Adrenal gland (tissue), 9 donors: ENCODE measurements at regions not wholly inside any gene's neighbourhood (a gene's known extent, or its start where the extent isn't known, plus 50 kb on each side); places are given as distances from the start of the nearest gene placed in this dataset.

Experiments
- DNase-seq, 7 donors: peaks; one replicate each; pipeline ENCODE4 v3.0.0-alpha.2; 2019 to 2020
- H3K27ac ChIP-seq, 5 donors: fragments of 200-600 bp; sonication (generic) in 4 of 5; 1 replicate in 3 of 5; 2 replicates in 2 of 5; pipeline versions ENCODE4 v1.5.1 to v1.8.0; 2016 to 2020; ENCODE audit warnings: mild to moderate bottlenecking in 1 of 5
- H3K27me3 ChIP-seq: fragments of 200-600 bp; 2 replicates; pipeline ENCODE4 v1.8.0; 2021
- H3K36me3 ChIP-seq, 2 donors: fragments of 200-600 bp; replicated peaks in 1 of 2; 1 replicate in 1 of 2; 2 replicates in 1 of 2; pipeline versions ENCODE4 v1.5.1 to v1.8.0; 2018 to 2022
- H3K4me1 ChIP-seq, 2 donors: fragments of 200-600 bp; replicated peaks in 1 of 2; 1 replicate in 1 of 2; 2 replicates in 1 of 2; pipeline versions ENCODE4 v1.5.1 to v1.8.0; 2018 to 2021
- H3K4me3 ChIP-seq, 4 donors: fragments of 200-600 bp; sonication (generic) in 3 of 4; one replicate each; pipeline ENCODE4 v1.5.1; 2016 to 2018
- H3K9me3 ChIP-seq, 3 donors: fragments of 200-600 bp; sonication (generic) in 1 of 3; replicated peaks in 1 of 3; 1 replicate in 2 of 3; 2 replicates in 1 of 3; pipeline versions ENCODE4 v1.5.1 to v1.8.0; 2016 to 2021
- POLR2A ChIP-seq, 2 donors: fragments of 450-650 bp; IDR thresholded peaks; one replicate each; pipeline ENCODE4 v1.6.1; 2017; ENCODE audit warnings: antibody characterized with exemption in 2 of 2, mild to moderate bottlenecking in 2 of 2, moderate library complexity in 1 of 2
- WGBS, 4 donors: extraction: QIAGEN DNeasy Blood & Tissue Kit in 2 of 4; methylation state at CpG; one replicate each; pipeline versions ENCODE4 v1.1.5 to v1.1.7; 2013 to 2017; 5-methylcytosine and 5-hydroxymethylcytosine counted together
- intact Hi-C, 2 donors: fragments of 100-400 bp; cut with DNase I; formaldehyde crosslinking; loops; one replicate each; pipeline versions ENCODE4 v1.14.1 to v1.15.0; 2022 to 2023
- TF ChIP-seq, protein P1 (sequence below), 6 experiments: fragments of 450-650 bp in 4 of 6; fragments of 200-600 bp in 2 of 6; sonication (generic) in 1 of 6; IDR thresholded peaks; 1 replicate in 5 of 6; 2 replicates in 1 of 6; pipeline versions ENCODE4 v1.5.1 to v1.8.0; 2016 to 2021; ENCODE audit warnings: antibody characterized with exemption in 6 of 6, mild to moderate bottlenecking in 2 of 6, moderate library complexity in 1 of 6
- donor health status: healthy with polysubstance abuse.
- donor health status: Bipolar disorder and iron deficiency.
- donor health status: DM: yes; HTN: yes; CAD: no.
- donor health status: DM: no; HTN: no; CAD: no.
- donor health status: DM: no; HTN: no; CAD: no.

DNA sequence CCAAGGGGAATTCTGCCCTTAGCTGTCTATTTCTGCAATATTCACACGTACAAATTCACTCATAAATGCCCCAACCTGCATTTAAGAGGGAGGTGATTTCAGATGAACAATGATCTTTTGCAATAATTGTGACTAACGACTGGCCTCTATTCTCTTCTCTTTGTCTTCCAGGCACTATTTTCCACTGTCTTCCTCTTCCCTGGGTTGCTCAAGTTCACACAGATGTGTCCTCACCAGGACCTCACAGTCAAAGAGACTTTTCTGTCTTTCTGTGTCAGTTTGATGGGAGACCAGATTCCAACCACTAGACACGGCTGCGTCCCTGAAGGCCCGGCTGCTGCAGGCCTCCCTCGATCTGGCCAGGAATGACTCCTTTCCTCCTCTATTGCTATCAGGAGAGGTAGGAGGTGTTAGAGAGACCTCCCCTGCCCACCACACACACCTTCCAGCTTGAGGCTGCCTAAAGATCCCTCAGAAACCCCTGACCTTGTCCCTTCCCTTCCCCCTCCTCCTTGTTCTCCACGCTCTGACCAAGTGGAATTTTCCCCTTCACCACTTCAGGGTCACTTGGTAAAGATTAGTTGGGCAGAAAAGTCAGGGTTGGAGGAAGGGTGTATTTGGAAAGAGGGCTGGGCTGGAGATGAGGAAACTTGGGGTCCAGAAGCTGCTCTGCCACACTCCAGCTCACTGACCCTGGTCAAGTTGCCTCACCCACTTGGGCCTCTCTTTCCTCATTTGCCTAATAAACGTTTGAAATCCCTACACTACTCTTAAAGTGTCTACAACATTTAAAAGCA, 109.2 kb upstream of the COPS8 start:
- TF ChIP-seq, protein P1, sequence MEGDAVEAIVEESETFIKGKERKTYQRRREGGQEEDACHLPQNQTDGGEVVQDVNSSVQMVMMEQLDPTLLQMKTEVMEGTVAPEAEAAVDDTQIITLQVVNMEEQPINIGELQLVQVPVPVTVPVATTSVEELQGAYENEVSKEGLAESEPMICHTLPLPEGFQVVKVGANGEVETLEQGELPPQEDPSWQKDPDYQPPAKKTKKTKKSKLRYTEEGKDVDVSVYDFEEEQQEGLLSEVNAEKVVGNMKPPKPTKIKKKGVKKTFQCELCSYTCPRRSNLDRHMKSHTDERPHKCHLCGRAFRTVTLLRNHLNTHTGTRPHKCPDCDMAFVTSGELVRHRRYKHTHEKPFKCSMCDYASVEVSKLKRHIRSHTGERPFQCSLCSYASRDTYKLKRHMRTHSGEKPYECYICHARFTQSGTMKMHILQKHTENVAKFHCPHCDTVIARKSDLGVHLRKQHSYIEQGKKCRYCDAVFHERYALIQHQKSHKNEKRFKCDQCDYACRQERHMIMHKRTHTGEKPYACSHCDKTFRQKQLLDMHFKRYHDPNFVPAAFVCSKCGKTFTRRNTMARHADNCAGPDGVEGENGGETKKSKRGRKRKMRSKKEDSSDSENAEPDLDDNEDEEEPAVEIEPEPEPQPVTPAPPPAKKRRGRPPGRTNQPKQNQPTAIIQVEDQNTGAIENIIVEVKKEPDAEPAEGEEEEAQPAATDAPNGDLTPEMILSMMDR (IDR thresholded peaks at IDR 0.05), result no peak
- TF ChIP-seq POLR2A (IDR thresholded peaks at IDR 0.05), result no peak
- no peaks in the 10 kb centered on the region for H3K9me3 ChIP-seq
- H3K27me3 ChIP-seq, result peaks cover 4% of the 10 kb centered on the region
- intact Hi-C loops, result no loop called here
- DNase-seq, result no peak
- H3K27ac ChIP-seq, result peak overlapping the region in 1 of 5 donors; percentile 62
- H3K4me3 ChIP-seq, result no peak overlapping the region
- H3K36me3 ChIP-seq, result no peaks in the 10 kb centered on the region
- no peaks in the 10 kb centered on the region for H3K4me1 ChIP-seq
- 55 to 66% (median 60%) methylated on average over 8 of the region's 8 CpGs for WGBS, 4 donors

DNA sequence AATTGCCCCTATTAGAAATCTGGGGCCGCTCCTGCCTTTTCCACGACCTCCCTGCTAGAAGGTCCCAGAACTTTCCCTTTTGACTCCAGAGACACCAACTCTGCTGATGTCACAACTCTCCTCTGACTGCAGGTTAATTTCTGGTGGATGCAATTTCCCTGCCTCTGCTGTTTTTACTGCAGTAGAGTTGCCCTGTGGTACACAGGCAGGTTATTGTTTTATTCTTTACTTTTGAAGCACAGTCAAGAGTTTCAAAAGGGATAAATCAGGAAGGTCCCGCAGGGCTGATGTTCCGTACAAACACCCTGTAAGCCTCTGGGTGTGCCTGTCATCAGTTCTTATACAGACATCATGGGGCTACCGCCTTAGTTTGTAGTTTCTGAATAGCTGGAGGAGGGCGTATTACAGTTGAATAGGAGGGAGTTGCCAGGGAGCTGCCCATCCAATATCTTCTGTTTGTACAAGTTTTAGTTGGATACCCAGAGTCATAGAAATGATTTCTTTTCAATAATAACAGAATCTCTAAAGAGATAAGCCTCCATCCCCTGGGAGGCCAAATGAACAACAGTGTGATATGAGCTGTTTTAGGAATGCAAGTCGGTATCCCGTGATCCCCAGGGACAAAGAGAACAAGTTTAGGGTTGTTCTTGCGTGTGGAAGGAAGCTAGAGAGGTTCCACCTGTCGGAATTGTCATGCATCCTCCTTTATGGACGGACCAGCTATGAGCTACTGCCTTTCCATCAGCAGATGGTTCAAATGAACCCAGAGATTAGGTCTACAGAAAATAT, 108.4 kb upstream of the COPS8 start:
- TF ChIP-seq, protein P1 (IDR thresholded peaks at IDR 0.05), result no peak
- no peak for TF ChIP-seq POLR2A (IDR thresholded peaks at IDR 0.05)
- H3K27me3 ChIP-seq, result peaks cover 4% of the 10 kb centered on the region
- peak overlapping the region in 1 of 5 donors; percentile 62 for H3K27ac ChIP-seq
- no peak overlapping the region for H3K4me3 ChIP-seq
- intact Hi-C loops, result no loop called here
- H3K9me3 ChIP-seq, result no peaks in the 10 kb centered on the region
- no peaks in the 10 kb centered on the region for H3K36me3 ChIP-seq
- H3K4me1 ChIP-seq, result no peaks in the 10 kb centered on the region
- WGBS, 4 donors, result 89 to 93% (median 90%) methylated on average over 11 of the region's 11 CpGs
- no peak for DNase-seq

DNA sequence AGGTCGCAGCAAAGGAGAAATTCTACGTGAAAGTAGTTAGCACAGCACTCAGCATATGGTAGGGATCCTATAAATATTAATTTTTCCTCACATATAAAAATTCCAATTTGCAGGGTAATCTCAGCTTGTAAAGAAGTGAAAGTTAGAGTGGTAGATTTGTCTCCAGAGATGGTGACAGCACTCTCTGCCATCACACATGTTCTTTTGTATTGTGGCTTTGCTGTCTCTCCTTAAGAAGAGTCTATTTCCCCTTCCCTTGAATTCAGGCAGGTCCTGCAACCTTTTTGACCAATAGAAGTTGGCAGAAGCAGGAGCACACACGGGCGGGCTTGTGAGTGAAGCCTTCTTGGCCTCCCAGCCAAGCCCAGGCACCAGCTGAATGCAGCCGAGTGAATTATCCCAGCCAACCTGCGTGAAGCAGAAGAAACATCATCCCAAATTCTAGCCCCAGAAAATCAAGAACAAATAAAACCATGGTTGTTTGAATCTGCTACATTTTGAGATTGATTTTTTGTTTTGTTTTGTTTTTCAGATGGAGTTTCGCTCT, 107.8 kb upstream of the COPS8 start:
- H3K27ac ChIP-seq, result no peak overlapping the region
- H3K27me3 ChIP-seq, result peaks cover 4% of the 10 kb centered on the region
- TF ChIP-seq, protein P1 (IDR thresholded peaks at IDR 0.05), result no peak
- no peak for TF ChIP-seq POLR2A (IDR thresholded peaks at IDR 0.05)
- intact Hi-C loops, result no loop called here
- 93 to 95% (median 94%) methylated on average over 7 of the region's 7 CpGs for WGBS, 4 donors
- H3K9me3 ChIP-seq, result no peaks in the 10 kb centered on the region
- no peaks in the 10 kb centered on the region for H3K4me1 ChIP-seq
- no peaks in the 10 kb centered on the region for H3K36me3 ChIP-seq
- DNase-seq, result no peak
- H3K4me3 ChIP-seq, result no peak overlapping the region

DNA sequence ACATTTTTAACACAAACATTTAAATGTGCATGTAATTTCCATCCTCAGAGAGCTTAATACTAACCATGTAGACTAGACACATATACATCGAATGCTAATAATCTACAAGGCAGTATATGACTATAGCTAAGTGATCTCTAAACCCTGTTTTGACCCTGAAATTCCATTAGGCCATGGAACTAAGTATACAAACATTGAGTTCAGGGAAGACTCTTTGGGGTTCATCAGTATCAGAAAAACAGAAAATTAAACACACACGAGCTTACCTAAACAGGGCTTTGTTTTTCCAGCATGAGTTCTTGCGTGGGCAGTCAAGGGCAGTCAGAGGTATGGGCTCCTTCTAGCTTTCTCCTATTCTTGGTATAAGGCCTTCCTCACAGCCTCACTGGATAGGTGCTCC, 106.0 kb upstream of the COPS8 start:
- Histone ChIP-seq H3K27ac (no peak overlapping the region), H3K4me3 (no peak overlapping the region), H3K36me3 (no peaks in the 10 kb centered on the region), H3K9me3 (no peaks in the 10 kb centered on the region), H3K4me1 (no peaks in the 10 kb centered on the region), H3K27me3 (peaks cover 4% of the 10 kb centered on the region)
- no peak for TF ChIP-seq POLR2A (IDR thresholded peaks at IDR 0.05)
- TF ChIP-seq, protein P1 (IDR thresholded peaks at IDR 0.05), result no peak
- WGBS, 4 donors, result 90 to 98% (median 96%) methylated on average over 3 of the region's 3 CpGs
- no peak for DNase-seq
- intact Hi-C loops, result no loop called here
